ENCODE measurements at regions not wholly inside any gene's neighbourhood (a gene's known extent, or its start where the extent isn't known, plus 50 kb on each side); places are given as distances from the start of the nearest gene placed in this dataset.

- Histone ChIP-seq H3K4me1 (ENCODE audit: control insufficient read depth, insufficient read depth, low read length) (no peaks in the 10 kb centered on the region), H3K4me3 (ENCODE audit: low read depth, low read length) (no peak overlapping the region), H3K9me3 (ENCODE audit: control insufficient read depth, insufficient read depth, low read depth, low read length) (peaks cover 40% of the 10 kb centered on the region; the same call in 1 of the 2 replicates), H3K27ac (ENCODE audit: low read depth, low read length) (no peak overlapping the region), H3K36me3 (ENCODE audit: control insufficient read depth, insufficient read depth, low read length) (no peaks in the 10 kb centered on the region), H3K9ac (ENCODE audit: low read length) (no peak overlapping the region), H3K27me3 (ENCODE audit: control insufficient read depth, insufficient read depth, low read length) (no peaks in the 10 kb centered on the region; the same call in 1 of the 2 replicates)
Observed at GRCh38 chr13:19283836-19284235, 102.2 kb upstream of the TUBA3C start.

- H3K9me3 ChIP-seq (ENCODE audit: control insufficient read depth, insufficient read depth, low read depth, low read length): peaks cover 36% of the 10 kb centered on the region; the same call in 1 of the 2 replicates
- no peak overlapping the region for H3K4me3 ChIP-seq (ENCODE audit: low read depth, low read length)
- H3K27ac ChIP-seq (ENCODE audit: low read depth, low read length): no peak overlapping the region
Observed at GRCh38 chr13:19268331-19268730, 86.7 kb upstream of the TUBA3C start.

GRCh38 chr13:19267746-19268145 lies 86.1 kb upstream of the TUBA3C start:
- no peak overlapping the region for H3K27ac ChIP-seq (ENCODE audit: low read depth, low read length)

More at GRCh38 chr13:19268331-19268730, 86.7 kb upstream of the TUBA3C start:
- peaks cover 3% of the 10 kb centered on the region; the same call in 1 of the 2 replicates for H3K27me3 ChIP-seq (ENCODE audit: control insufficient read depth, insufficient read depth, low read length)
- H3K36me3 ChIP-seq (ENCODE audit: control insufficient read depth, insufficient read depth, low read length): no peaks in the 10 kb centered on the region
- no peaks in the 10 kb centered on the region for H3K4me1 ChIP-seq (ENCODE audit: control insufficient read depth, insufficient read depth, low read length)
- no peak overlapping the region for H3K9ac ChIP-seq (ENCODE audit: low read length)

GRCh38 chr13:19266979-19267378 lies 85.4 kb upstream of the TUBA3C start:
- H3K4me3 ChIP-seq (ENCODE audit: low read depth, low read length): no peak overlapping the region
- H3K27ac ChIP-seq (ENCODE audit: low read depth, low read length): no peak overlapping the region
- H3K27me3 ChIP-seq (ENCODE audit: control insufficient read depth, insufficient read depth, low read length): peaks cover 3% of the 10 kb centered on the region; the same call in 1 of the 2 replicates
- no peaks in the 10 kb centered on the region for H3K36me3 ChIP-seq (ENCODE audit: control insufficient read depth, insufficient read depth, low read length)
- H3K9ac ChIP-seq (ENCODE audit: low read length): no peak overlapping the region
- H3K4me1 ChIP-seq (ENCODE audit: control insufficient read depth, insufficient read depth, low read length): no peaks in the 10 kb centered on the region
- H3K9me3 ChIP-seq (ENCODE audit: control insufficient read depth, insufficient read depth, low read depth, low read length): peaks cover 39% of the 10 kb centered on the region; the same call in 1 of the 2 replicates

More at GRCh38 chr13:19267746-19268145, 86.1 kb upstream of the TUBA3C start:
- Histone ChIP-seq H3K4me3 (ENCODE audit: low read depth, low read length) (no peak overlapping the region), H3K36me3 (ENCODE audit: control insufficient read depth, insufficient read depth, low read length) (no peaks in the 10 kb centered on the region), H3K4me1 (ENCODE audit: control insufficient read depth, insufficient read depth, low read length) (no peaks in the 10 kb centered on the region), H3K9me3 (ENCODE audit: control insufficient read depth, insufficient read depth, low read depth, low read length) (peaks cover 39% of the 10 kb centered on the region; the same call in 1 of the 2 replicates), H3K27me3 (ENCODE audit: control insufficient read depth, insufficient read depth, low read length) (peaks cover 3% of the 10 kb centered on the region; the same call in 1 of the 2 replicates), H3K9ac (ENCODE audit: low read length) (no peak overlapping the region)

GRCh38 chr13:19264711-19265110 lies 83.1 kb upstream of the TUBA3C start:
- H3K9me3 ChIP-seq (ENCODE audit: control insufficient read depth, insufficient read depth, low read depth, low read length): peaks cover 40% of the 10 kb centered on the region; the same call in 1 of the 2 replicates
- H3K27ac ChIP-seq (ENCODE audit: low read depth, low read length): no peak overlapping the region
- no peaks in the 10 kb centered on the region for H3K4me1 ChIP-seq (ENCODE audit: control insufficient read depth, insufficient read depth, low read length)

GRCh38 chr13:19252381-19252780 lies 70.8 kb upstream of the TUBA3C start:
- Histone ChIP-seq H3K36me3 (ENCODE audit: control insufficient read depth, insufficient read depth, low read length) (no peaks in the 10 kb centered on the region), H3K9me3 (ENCODE audit: control insufficient read depth, insufficient read depth, low read depth, low read length) (peaks cover 36% of the 10 kb centered on the region; the same call in 1 of the 2 replicates), H3K9ac (ENCODE audit: low read length) (no peak overlapping the region), H3K4me3 (ENCODE audit: low read depth, low read length) (no peak overlapping the region), H3K4me1 (ENCODE audit: control insufficient read depth, insufficient read depth, low read length) (no peaks in the 10 kb centered on the region), H3K27ac (ENCODE audit: low read depth, low read length) (no peak overlapping the region), H3K27me3 (ENCODE audit: control insufficient read depth, insufficient read depth, low read length) (no peaks in the 10 kb centered on the region; the same call in 1 of the 2 replicates)

More at GRCh38 chr13:19264711-19265110, 83.1 kb upstream of the TUBA3C start:
- Histone ChIP-seq H3K4me3 (ENCODE audit: low read depth, low read length) (no peak overlapping the region), H3K9ac (ENCODE audit: low read length) (no peak overlapping the region), H3K27me3 (ENCODE audit: control insufficient read depth, insufficient read depth, low read length) (peaks cover 3% of the 10 kb centered on the region; the same call in 1 of the 2 replicates), H3K36me3 (ENCODE audit: control insufficient read depth, insufficient read depth, low read length) (no peaks in the 10 kb centered on the region)

- Histone ChIP-seq H3K9ac (ENCODE audit: low read length) (no peak overlapping the region), H3K4me3 (ENCODE audit: low read depth, low read length) (no peak overlapping the region), H3K9me3 (ENCODE audit: control insufficient read depth, insufficient read depth, low read depth, low read length) (peaks cover 64% of the 10 kb centered on the region; the same call in 1 of the 2 replicates), H3K36me3 (ENCODE audit: control insufficient read depth, insufficient read depth, low read length) (no peaks in the 10 kb centered on the region), H3K27me3 (ENCODE audit: control insufficient read depth, insufficient read depth, low read length) (no peaks in the 10 kb centered on the region), H3K27ac (ENCODE audit: low read depth, low read length) (no peak overlapping the region), H3K4me1 (ENCODE audit: control insufficient read depth, insufficient read depth, low read length) (no peaks in the 10 kb centered on the region)
Observed at GRCh38 chr13:19239114-19239860, 57.7 kb upstream of the TUBA3C start.
